ENCODE measurements at regions not wholly inside any gene's neighbourhood (a gene's known extent, or its start where the extent isn't known, plus 50 kb on each side); places are given as distances from the start of the nearest gene placed in this dataset.

GRCh38 chr21:35280231-35280630, 231.1 kb upstream of the RUNX1 start:
- Histone ChIP-seq H3K27ac (peak overlapping the region in 1 of 10 donors; percentile 67), H3K9me3 (peaks cover 0 to 9% (median 0%) of the 10 kb centered on the region in 11 donors), H3K4me1 (peaks cover 0 to 33% (median 0%) of the 10 kb centered on the region in 9 donors), H3K27me3 (peaks cover 0 to 3% (median 0%) of the 10 kb centered on the region in 7 donors), H3K36me3 (no peaks in the 10 kb centered on the region), H3K4me3 (no peak overlapping the region)
- intact Hi-C loops (cut with DNase I), result no loop called here
- DNase-seq, result no peak
- TF ChIP-seq CTCF (IDR thresholded peaks at IDR 0.05), result no peak
- ATAC-seq, result no peak

GRCh38 chr21:35275776-35276175, 226.7 kb upstream of the RUNX1 start:
- Histone ChIP-seq H3K27me3 (peaks cover 0 to 3% (median 0%) of the 10 kb centered on the region in 7 donors), H3K4me3 (no peak overlapping the region), H3K27ac (no peak overlapping the region), H3K36me3 (no peaks in the 10 kb centered on the region), H3K4me1 (peaks cover 0 to 5% (median 0%) of the 10 kb centered on the region in 9 donors), H3K9me3 (peaks cover 0 to 9% (median 0%) of the 10 kb centered on the region in 11 donors)
- ATAC-seq (no peak), DNase-seq (no peak)
- WGBS, 2 donors, result 74 to 76% methylated on average over 3 of the region's 3 CpGs
- intact Hi-C loops (cut with DNase I), result no loop called here
- TF ChIP-seq CTCF (IDR thresholded peaks at IDR 0.05), result no peak

- ATAC-seq (no peak), DNase-seq (no peak)
- Histone ChIP-seq H3K9me3 (peaks cover 0 to 9% (median 0%) of the 10 kb centered on the region in 11 donors), H3K4me3 (no peak overlapping the region), H3K36me3 (no peaks in the 10 kb centered on the region), H3K4me1 (peaks cover 0 to 1% (median 0%) of the 10 kb centered on the region in 9 donors), H3K27ac (no peak overlapping the region), H3K27me3 (peaks cover 0 to 3% (median 0%) of the 10 kb centered on the region in 7 donors)
- 65 to 66% methylated on average over 7 of the region's 7 CpGs for WGBS, 2 donors
- intact Hi-C loops (cut with DNase I), result no loop called here
- TF ChIP-seq CTCF (IDR thresholded peaks at IDR 0.05), result no peak
Measured at GRCh38 chr21:35274923-35275322, 225.8 kb upstream of the RUNX1 start.

- no peaks in the 10 kb centered on the region for H3K36me3 ChIP-seq
- no peak for TF ChIP-seq CTCF (IDR thresholded peaks at IDR 0.05)
- no peaks in the 10 kb centered on the region for H3K4me1 ChIP-seq
- intact Hi-C loops (cut with DNase I), result no loop called here
- WGBS, 2 donors, result 68 to 71% methylated on average over 2 of the region's 2 CpGs
- ATAC-seq (no peak), DNase-seq (no peak)
- peaks cover 0 to 3% (median 0%) of the 10 kb centered on the region in 7 donors for H3K27me3 ChIP-seq
- no peak overlapping the region for H3K27ac ChIP-seq
- H3K4me3 ChIP-seq, result no peak overlapping the region
- H3K9me3 ChIP-seq, result peaks cover 0 to 8% (median 0%) of the 10 kb centered on the region in 11 donors
Measured at GRCh38 chr21:35274090-35274489, 225.0 kb upstream of the RUNX1 start.

Data from heart right ventricle (tissue), 16 donors.